WTC11 (cell line): ENCODE measurements at regions not wholly inside any gene's neighbourhood (a gene's known extent, or its start where the extent isn't known, plus 50 kb on each side); places are given as distances from the start of the nearest gene placed in this dataset.

Experiments used
- ATAC-seq: fragments of 200-7000 bp; cut with Tn5 transposase; 2 replicates; pipeline ENCODE4 v1.10.0; 2021; ENCODE audit warnings: mild to moderate bottlenecking, moderate library complexity
- CTCF ChIA-PET: fragments of 300-600 bp; sonication (Branson Sonifier 250); formaldehyde crosslinking; loops from one replicate; lab custom pipeline; 2021; ENCODE audit warnings: antibody characterized with exemption; lab: Charles Lee
- POLR2A ChIA-PET: fragments of 350-600 bp; sonication (Branson Sonifier 250); formaldehyde crosslinking; loops from one replicate; lab custom pipeline; 2021; ENCODE audit warnings: antibody characterized with exemption; lab: Charles Lee
- DNase-seq: peaks from one replicate; pipeline ENCODE4 v3.0.0; 2021; ENCODE audit warnings: low spot score
- H3K27ac Mint-ChIP-seq: 2 replicates; pipeline ENCODE4 v1.8.0; 2021; ENCODE audit warnings: mixed read lengths
- H3K27me3 Mint-ChIP-seq: 2 replicates; pipeline ENCODE4 v1.8.0; 2021; ENCODE audit warnings: low read depth, mild to moderate bottlenecking, moderate library complexity, mixed read lengths
- H3K36me3 Mint-ChIP-seq: 2 replicates; pipeline ENCODE4 v1.8.0; 2021; ENCODE audit warnings: mixed read lengths
- H3K4me1 Mint-ChIP-seq: 2 replicates; pipeline ENCODE4 v1.8.0; 2022; ENCODE audit warnings: mixed read lengths
- H3K4me3 Mint-ChIP-seq: 2 replicates; pipeline ENCODE4 v1.8.0; 2021; ENCODE audit warnings: mild to moderate bottlenecking, moderate library complexity, mixed read lengths
- H3K9me3 Mint-ChIP-seq: 2 replicates; pipeline ENCODE4 v1.8.0; 2021; ENCODE audit warnings: mixed read lengths
- ARID4B ChIP-seq: sonication (generic); formaldehyde crosslinking; IDR thresholded peaks from 2 replicates; pipeline ENCODE4 v1.8.0; 2023; ENCODE audit warnings: missing genetic modification reagents, mild to moderate bottlenecking, borderline replicate concordance
- ATF2 ChIP-seq: sonication (generic); formaldehyde crosslinking; IDR thresholded peaks from 2 replicates; pipeline ENCODE4 v1.8.1; 2022; ENCODE audit warnings: low read depth, missing genetic modification reagents, borderline replicate concordance
- CDX4 ChIP-seq: fragments of 250-450 bp; sonication (Bioruptor Pico); IDR thresholded peaks from 2 replicates; pipeline ENCODE4 v1.9.0; 2021; ENCODE audit warnings: moderate library complexity, mild to moderate bottlenecking, inconsistent platforms, borderline replicate concordance
- E2F5 ChIP-seq: sonication (generic); formaldehyde crosslinking; IDR thresholded peaks from 2 replicates; pipeline ENCODE4 v1.8.1; 2022; ENCODE audit warnings: mild to moderate bottlenecking, moderate library complexity, missing genetic modification reagents
- ERG ChIP-seq: fragments of 250-450 bp; sonication (Bioruptor Pico); IDR thresholded peaks from 2 replicates; pipeline ENCODE4 v1.8.0; 2021; ENCODE audit warnings: mild to moderate bottlenecking
- ETV6 ChIP-seq: sonication (generic); formaldehyde crosslinking; IDR thresholded peaks from 2 replicates; pipeline ENCODE4 v1.8.1; 2022; ENCODE audit warnings: mild to moderate bottlenecking, missing genetic modification reagents
- GABPB1 ChIP-seq: sonication (generic); formaldehyde crosslinking; IDR thresholded peaks from 2 replicates; pipeline ENCODE4 v1.8.1; 2023; ENCODE audit warnings: mild to moderate bottlenecking, missing genetic modification reagents
- GTF2I ChIP-seq: fragments of 250-450 bp; sonication (Bioruptor Pico); conservative IDR thresholded peaks from 2 replicates; pipeline ENCODE4 v1.4.0; 2021; ENCODE audit warnings: mild to moderate bottlenecking
- NFE2L1 ChIP-seq: sonication (generic); formaldehyde crosslinking; IDR thresholded peaks from 2 replicates; pipeline ENCODE4 v1.8.1; 2023; ENCODE audit warnings: missing genetic modification reagents
- NFYB ChIP-seq: sonication (generic); formaldehyde crosslinking; conservative IDR thresholded peaks from 2 replicates; pipeline ENCODE4 v1.8.0; 2022; ENCODE audit warnings: low read depth, missing genetic modification reagents
- NR3C1 ChIP-seq: sonication (generic); formaldehyde crosslinking; conservative IDR thresholded peaks from 2 replicates; pipeline ENCODE4 v1.8.1; 2023; ENCODE audit warnings: low read depth, mild to moderate bottlenecking, missing genetic modification reagents
- PREB ChIP-seq: sonication (generic); formaldehyde crosslinking; IDR thresholded peaks from 2 replicates; pipeline ENCODE4 v1.8.1; 2022; ENCODE audit warnings: mild to moderate bottlenecking, missing genetic modification reagents, moderate library complexity, borderline replicate concordance
- SP1 ChIP-seq: sonication (generic); formaldehyde crosslinking; conservative IDR thresholded peaks from 2 replicates; pipeline ENCODE4 v1.8.1; 2022; ENCODE audit warnings: missing genetic modification reagents
- TCF7 ChIP-seq: sonication (generic); formaldehyde crosslinking; IDR thresholded peaks from 2 replicates; pipeline ENCODE4 v1.8.0; 2022; ENCODE audit warnings: mild to moderate bottlenecking, low read depth, missing genetic modification reagents, moderate library complexity
- TEAD1 ChIP-seq: sonication (generic); formaldehyde crosslinking; IDR thresholded peaks from 2 replicates; pipeline ENCODE4 v1.8.0; 2022; ENCODE audit warnings: mild to moderate bottlenecking, missing genetic modification reagents
- TEAD4 ChIP-seq: sonication (generic); formaldehyde crosslinking; IDR thresholded peaks from 2 replicates; pipeline ENCODE4 v1.8.0; 2022; ENCODE audit warnings: mild to moderate bottlenecking, missing genetic modification reagents
- TP53 ChIP-seq: sonication (generic); formaldehyde crosslinking; IDR thresholded peaks from 2 replicates; pipeline ENCODE4 v1.8.1; 2023; ENCODE audit warnings: mild to moderate bottlenecking, missing genetic modification reagents
- USF2 ChIP-seq: sonication (generic); formaldehyde crosslinking; IDR thresholded peaks from 2 replicates; pipeline ENCODE4 v1.8.1; 2023; ENCODE audit warnings: mild to moderate bottlenecking, missing genetic modification reagents, moderate library complexity
- ZNF281 ChIP-seq: sonication (generic); formaldehyde crosslinking; IDR thresholded peaks from 2 replicates; pipeline ENCODE4 v1.8.0; 2023; ENCODE audit warnings: mild to moderate bottlenecking, missing genetic modification reagents
- ZNF532 ChIP-seq: fragments of 250-450 bp; sonication (Bioruptor Pico); IDR thresholded peaks from 2 replicates; pipeline ENCODE4 v1.9.0; 2021; ENCODE audit warnings: mild to moderate bottlenecking, borderline replicate concordance

GRCh38 chr18:28766027-28766426, 589.1 kb upstream of the CDH2 start:
- H3K27ac Mint-ChIP-seq, result no peak overlapping the region
- CTCF ChIA-PET, result no interaction called here
- H3K4me3 Mint-ChIP-seq, result no peak overlapping the region
- H3K36me3 Mint-ChIP-seq, result no peaks in the 10 kb centered on the region
- no peaks in the 10 kb centered on the region for H3K9me3 Mint-ChIP-seq
- peaks cover 8% of the 10 kb centered on the region; the same call in 1 of the 2 replicates for H3K27me3 Mint-ChIP-seq
- POLR2A ChIA-PET, result no interaction called here
- TF ChIP-seq PREB (CRISPR knock-in tag) (no peak), ZNF532 (CRISPR knock-in tag) (no peak), TP53 (CRISPR knock-in tag) (no peak), ZNF281 (CRISPR knock-in tag) (no peak), GABPB1 (no peak), TEAD4 (no peak), ARID4B (CRISPR knock-in tag) (no peak), SP1 (CRISPR knock-in tag) (no peak), GTF2I (CRISPR knock-in tag) (no peak), E2F5 (no peak), NFYB (CRISPR knock-in tag) (no peak), TEAD1 (CRISPR knock-in tag) (no peak), TCF7 (no peak), ETV6 (CRISPR knock-in tag) (no peak), CDX4 (no peak), NR3C1 (CRISPR knock-in tag) (no peak), ERG (no peak), USF2 (CRISPR knock-in tag) (no peak), NFE2L1 (CRISPR knock-in tag) (no peak), ATF2 (CRISPR knock-in tag) (no peak)
- TF ChIP-seq, all 79 proteins: peak for 0
- H3K4me1 Mint-ChIP-seq, result no peaks in the 10 kb centered on the region
- ATAC-seq (no peak), DNase-seq (no peak)
